ENCODE measurements at regions not wholly inside any gene's neighbourhood (a gene's known extent, or its start where the extent isn't known, plus 50 kb on each side); places are given as distances from the start of the nearest gene placed in this dataset.
A peak's percentile ranks its signal among the peaks of the same experiment; 100 is the strongest.

- DNase-seq (ENCODE audit: low read depth) = no peak
Observed at GRCh38 chr1:60589046-60589748, 493.2 kb upstream of the NFIA start.

GRCh38 chr1:60584371-60584770 lies 498.0 kb upstream of the NFIA start:
- DNase-seq (ENCODE audit: low read depth) = no peak

GRCh38 chr1:60583696-60584095 lies 498.7 kb upstream of the NFIA start:
- DNase-seq (ENCODE audit: low read depth) = no peak

GRCh38 chr1:60581455-60582220 lies 500.7 kb upstream of the NFIA start:
- no peak for DNase-seq (ENCODE audit: low read depth)

- no peak for DNase-seq (ENCODE audit: low read depth)
Observed at GRCh38 chr1:60577029-60577428, 503.5 kb upstream of the C1orf87 start.

GRCh38 chr1:60575326-60575977 lies 501.9 kb upstream of the C1orf87 start:
- no peak for DNase-seq (ENCODE audit: low read depth)

- peak; percentile 72 for DNase-seq (ENCODE audit: low read depth)
Observed at GRCh38 chr1:60573726-60574409, 500.3 kb upstream of the C1orf87 start.

GRCh38 chr1:60573121-60573520 lies 499.6 kb upstream of the C1orf87 start:
- no peak for DNase-seq (ENCODE audit: low read depth)

GRCh38 chr1:60572378-60572777 lies 498.8 kb upstream of the C1orf87 start:
- DNase-seq (ENCODE audit: low read depth) = no peak

- peak; percentile 25 for DNase-seq (ENCODE audit: low read depth)
Observed at GRCh38 chr1:60571811-60572210, 498.2 kb upstream of the C1orf87 start.

GRCh38 chr1:60569189-60569588 lies 495.6 kb upstream of the C1orf87 start:
- DNase-seq (ENCODE audit: low read depth) = no peak

- DNase-seq (ENCODE audit: low read depth) = no peak
Observed at GRCh38 chr1:60567256-60567655, 493.7 kb upstream of the C1orf87 start.

- DNase-seq (ENCODE audit: low read depth) = no peak
Observed at GRCh38 chr1:60564916-60565750, 491.6 kb upstream of the C1orf87 start.

GRCh38 chr1:60563777-60564535 lies 490.4 kb upstream of the C1orf87 start:
- no peak for DNase-seq (ENCODE audit: low read depth)

- DNase-seq (ENCODE audit: low read depth) = no peak
Observed at GRCh38 chr1:60562740-60563139, 489.2 kb upstream of the C1orf87 start.

GRCh38 chr1:60560701-60561100 lies 487.1 kb upstream of the C1orf87 start:
- no peak for DNase-seq (ENCODE audit: low read depth)

- no peak for DNase-seq (ENCODE audit: low read depth)
Observed at GRCh38 chr1:60558236-60558635, 484.7 kb upstream of the C1orf87 start.

- no peak for DNase-seq (ENCODE audit: low read depth)
Observed at GRCh38 chr1:60553730-60554129, 480.2 kb upstream of the C1orf87 start.

- no peak for DNase-seq (ENCODE audit: low read depth)
Observed at GRCh38 chr1:60547821-60548220, 474.3 kb upstream of the C1orf87 start.

- DNase-seq (ENCODE audit: low read depth) = no peak
Observed at GRCh38 chr1:60541831-60542532, 468.4 kb upstream of the C1orf87 start.
